NOMO-1 treated with dmso at 0.1 percent for 144 hours (cell line): ENCODE measurements at regions not wholly inside any gene's neighbourhood (a gene's known extent, or its start where the extent isn't known, plus 50 kb on each side); places are given as distances from the start of the nearest gene placed in this dataset.

ENCODE experiments used
- DNase-seq: peaks from one replicate; lab custom pipeline; 2025; ENCODE audit not compliant: unreplicated experiment; lab: John Stamatoyannopoulos, UW

DNA sequence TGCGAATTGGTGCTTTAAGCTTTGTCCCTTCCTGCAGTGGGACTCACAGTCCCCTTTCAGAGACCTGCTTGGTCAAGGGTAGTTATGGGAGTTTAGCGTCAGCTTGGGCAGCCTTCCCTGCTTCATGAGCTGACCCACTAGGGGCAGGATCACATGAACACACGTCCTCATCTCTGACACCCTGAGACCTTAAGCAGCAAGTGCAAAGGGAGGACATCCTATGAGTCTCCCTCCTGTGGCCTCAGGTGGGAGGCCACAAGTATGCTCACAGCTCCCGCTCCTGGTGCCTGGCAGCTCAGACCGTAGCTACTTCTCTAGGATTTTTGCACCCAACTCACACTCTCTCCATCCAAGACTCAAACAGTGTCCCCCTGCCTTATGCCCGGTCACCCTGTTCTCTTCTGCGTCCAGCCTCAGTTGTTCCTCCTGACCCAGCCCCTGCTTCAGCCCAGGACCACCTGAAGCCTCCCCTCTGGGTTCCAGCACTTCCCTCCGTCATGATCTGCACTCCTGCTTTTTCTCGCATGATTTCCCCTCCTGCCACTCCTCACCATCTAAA, 136.6 kb upstream of the FAM20C start:
- DNase-seq = no peak

GRCh38 chr7:56291-56913, 136.0 kb upstream of the FAM20C start:
- DNase-seq = no peak

DNA sequence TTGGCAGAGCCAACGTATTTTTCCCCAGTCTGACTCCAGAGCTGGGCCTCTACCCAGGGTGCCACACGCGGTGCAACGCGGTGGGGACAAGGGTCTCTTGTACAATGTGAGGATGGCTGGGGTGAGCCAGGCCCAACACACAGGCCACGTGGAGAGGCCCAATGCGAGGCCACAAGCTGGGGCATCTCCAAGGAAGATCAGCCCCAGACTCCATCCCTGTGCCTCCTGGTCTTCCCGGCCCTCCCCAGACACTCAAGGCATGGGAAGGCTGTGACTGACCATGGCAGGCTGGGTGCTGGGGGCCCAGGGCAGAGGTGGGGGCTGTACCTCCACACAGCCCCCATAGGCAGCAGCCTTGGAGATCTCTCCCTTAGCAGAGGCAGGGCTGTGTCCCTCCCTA, 135.3 kb upstream of the FAM20C start:
- DNase-seq = no peak

DNA sequence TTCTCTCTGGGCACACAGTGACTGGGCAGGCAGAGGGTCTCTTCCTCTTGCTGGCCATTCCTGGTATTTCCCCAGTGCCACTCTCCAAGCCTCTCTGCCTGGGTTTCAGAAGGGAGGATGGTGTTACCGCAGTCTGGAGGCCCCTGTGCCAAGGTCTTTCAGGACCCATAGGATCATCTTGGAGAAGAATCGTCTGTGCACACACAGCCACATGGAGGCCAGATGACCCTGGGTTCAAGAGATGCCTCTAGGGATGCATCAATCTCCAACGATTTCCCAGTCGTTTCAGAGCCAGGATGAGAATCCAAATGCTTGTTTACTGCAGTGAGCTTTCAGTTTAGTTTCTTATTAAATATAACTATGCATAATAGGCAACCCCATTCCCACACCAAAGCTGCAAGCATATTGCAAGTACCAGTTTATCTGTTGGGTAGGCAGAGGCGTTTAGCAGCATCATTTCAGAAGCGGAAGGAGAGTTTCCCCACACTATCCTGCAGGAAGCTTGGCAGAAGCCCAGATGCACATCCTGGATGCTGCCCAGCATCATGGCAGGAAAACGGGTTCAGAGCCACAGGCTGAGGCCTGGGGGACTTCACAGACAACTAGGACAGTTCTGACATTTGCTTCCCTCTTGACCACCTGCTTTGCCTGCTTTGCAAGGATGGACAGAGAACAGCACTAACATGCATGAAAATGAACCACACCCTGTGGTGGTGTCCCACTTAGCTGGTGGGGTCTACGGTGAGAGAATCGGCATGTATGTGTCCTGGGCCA, 134.7 kb upstream of the FAM20C start:
- DNase-seq = no peak

DNA sequence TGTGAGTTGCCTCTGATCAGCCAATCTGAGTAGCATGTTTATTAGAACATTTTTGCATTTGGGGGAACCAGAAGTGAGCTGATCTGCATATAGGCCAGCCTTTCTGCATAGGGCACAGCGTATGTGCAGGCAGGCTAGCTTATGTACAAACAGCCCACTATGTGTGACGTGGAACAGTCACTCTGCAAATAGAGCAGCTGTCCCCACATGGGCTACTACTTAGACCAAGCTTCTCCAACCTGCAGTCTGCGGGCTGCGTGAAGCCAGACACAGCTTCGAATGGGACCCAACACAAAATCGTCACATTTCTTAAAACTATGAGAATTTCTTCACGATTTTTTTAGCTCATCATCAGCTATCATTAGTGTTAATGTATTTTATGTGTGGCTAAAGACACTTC, 134.1 kb upstream of the FAM20C start:
- no peak for DNase-seq

DNA sequence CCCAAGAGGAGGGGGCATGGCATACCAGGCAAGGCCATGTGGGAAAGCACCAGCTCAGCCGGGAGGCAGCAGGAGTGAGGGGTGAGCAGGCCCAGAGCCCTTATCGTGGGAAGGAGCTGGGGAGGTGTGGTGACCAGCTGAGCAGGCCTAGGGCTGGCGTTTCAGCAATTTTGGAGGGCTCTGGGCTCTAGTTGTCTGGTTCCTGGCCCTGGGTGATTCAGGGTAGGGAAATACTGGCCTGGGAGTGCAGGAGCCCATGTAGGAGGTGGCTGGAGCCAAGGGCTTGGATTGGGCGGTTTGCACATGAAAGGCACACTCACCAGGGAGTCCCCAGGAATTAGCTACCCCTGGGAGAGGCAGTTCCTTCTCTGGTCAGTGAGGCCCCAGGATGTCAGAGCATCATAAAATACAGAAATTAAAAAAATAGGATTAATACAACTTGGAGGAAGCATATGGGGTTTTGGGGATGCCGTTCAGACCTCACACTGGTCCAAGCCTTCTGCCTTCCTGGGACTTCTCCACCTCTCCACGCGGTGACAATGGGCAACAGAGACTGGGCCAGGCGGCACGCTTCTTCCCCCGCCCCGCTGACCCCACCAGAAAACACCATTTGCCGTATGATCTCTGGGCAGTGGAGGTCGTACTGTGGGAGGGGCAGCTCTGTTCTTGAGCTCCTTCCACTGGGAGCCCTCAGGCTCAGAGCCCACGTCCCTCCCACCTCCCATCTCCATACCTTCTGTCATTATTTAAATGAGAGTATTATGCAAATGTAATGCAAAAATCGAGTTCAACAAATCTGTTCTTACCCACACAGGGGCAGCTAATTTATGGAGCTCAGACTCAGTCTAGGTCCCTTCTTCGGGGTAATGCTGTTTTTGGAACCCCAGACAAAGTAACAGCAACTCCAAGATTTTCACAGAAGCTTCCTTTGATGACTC, 133.0 kb upstream of the FAM20C start:
- DNase-seq = no peak

DNA sequence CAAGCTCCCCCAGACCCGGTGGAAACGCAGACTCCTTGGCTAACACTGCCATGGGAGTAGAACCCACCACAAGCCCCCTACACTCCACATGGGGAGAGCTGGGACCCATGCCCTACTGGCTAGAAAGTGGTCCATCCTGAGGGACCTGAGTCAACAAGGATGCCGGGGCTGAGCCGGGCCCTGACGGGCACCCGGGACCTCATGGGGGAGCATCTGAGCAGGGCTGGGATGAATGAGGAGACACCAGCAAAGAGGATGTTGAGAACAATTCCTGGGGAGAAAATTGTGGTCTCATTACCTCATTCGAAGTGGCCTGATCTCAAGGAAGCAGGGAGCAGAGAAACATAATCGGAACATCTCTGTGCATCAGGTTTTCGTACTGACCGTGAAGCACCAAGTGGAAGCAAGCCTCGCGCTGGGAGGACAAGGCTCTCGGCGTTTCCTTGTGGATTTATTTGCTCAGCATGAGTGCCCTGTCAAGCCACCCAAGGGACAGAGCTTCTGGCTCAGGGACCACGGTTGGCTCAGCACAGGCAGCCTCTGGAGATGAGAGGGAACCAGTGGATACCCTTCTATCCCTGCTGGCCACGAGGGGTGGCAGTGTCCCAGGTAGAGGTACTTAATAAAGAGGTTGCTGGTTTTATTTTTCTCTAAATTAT, 132.2 kb upstream of the FAM20C start:
- DNase-seq = no peak

DNA sequence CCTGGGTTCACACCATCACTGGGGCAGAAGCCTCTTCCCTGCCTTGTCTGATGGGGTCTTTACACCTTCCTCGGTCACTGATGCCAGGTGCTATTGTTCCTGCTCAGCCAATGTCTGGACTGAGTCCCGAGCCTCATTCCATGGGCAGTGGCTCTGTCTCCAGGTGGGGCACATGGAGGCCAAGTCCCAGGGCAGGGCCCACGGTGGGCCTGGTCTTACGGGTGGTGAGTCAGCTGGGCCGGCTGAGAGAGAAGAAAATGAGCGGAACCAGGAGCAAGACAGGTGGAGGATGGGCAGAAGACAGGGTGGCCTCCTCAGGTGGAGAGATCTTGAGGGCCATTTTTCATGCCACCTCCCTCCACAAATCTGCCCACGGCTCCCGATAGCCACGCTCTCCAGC, 131.7 kb upstream of the FAM20C start:
- no peak for DNase-seq

GRCh38 chr7:61111-61510, 131.3 kb upstream of the FAM20C start:
- peak; percentile 21 for DNase-seq

GRCh38 chr7:61576-62360, 130.6 kb upstream of the FAM20C start:
- DNase-seq = no peak

GRCh38 chr7:62361-63116, 129.8 kb upstream of the FAM20C start:
- DNase-seq = no peak

- DNase-seq = no peak
Measured at GRCh38 chr7:63117-63480, 129.3 kb upstream of the FAM20C start.

GRCh38 chr7:63521-64021, 128.8 kb upstream of the FAM20C start:
- no peak for DNase-seq

- no peak for DNase-seq
Measured at GRCh38 chr7:64098-64915, 128.1 kb upstream of the FAM20C start.

- DNase-seq = no peak
Measured at GRCh38 chr7:64916-65341, 127.4 kb upstream of the FAM20C start.

DNA sequence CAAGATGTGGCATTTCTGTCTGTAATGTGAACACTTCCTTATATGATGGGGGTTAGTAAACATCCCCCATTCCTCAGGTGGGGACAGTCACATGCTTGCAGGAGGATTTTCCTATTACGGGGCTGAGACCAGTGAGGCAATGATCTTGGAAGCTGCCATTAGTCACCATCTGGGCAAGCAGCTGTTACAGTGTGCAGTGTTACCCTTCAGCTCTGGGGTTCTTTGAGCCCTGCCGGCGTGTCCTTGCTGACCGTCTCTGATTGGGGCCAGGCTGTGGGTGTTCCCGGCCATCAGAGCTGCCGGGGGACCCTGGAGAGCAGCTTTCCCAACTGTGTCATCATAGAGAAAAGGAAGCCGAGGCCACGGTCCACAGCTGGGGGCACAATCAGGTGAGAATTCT, 126.8 kb upstream of the FAM20C start:
- DNase-seq = no peak

- DNase-seq = no peak
Measured at GRCh38 chr7:66296-66695, 126.1 kb upstream of the FAM20C start.

DNA sequence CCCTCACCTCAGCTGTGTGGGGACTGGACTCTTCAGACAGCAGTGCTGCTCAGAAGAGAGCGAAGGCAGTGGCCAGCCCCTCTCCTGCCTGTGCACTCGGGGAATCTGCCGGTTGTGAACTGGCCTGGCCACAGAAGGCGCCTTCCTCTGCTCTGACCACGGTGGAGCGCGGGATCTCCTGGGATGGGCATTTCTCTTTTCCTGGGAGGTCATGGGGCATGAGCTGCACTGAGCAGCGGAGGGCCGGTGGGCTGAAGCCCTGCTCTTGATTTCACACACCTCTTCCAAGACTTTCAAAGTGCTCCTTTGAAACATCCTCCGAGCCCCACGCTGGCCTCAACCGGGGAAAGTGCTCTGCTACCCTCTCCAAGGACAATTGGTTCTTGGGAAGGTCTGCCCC, 125.6 kb upstream of the FAM20C start:
- DNase-seq = no peak
